ENCODE measurements at regions not wholly inside any gene's neighbourhood (a gene's known extent, or its start where the extent isn't known, plus 50 kb on each side); places are given as distances from the start of the nearest gene placed in this dataset.

DNA sequence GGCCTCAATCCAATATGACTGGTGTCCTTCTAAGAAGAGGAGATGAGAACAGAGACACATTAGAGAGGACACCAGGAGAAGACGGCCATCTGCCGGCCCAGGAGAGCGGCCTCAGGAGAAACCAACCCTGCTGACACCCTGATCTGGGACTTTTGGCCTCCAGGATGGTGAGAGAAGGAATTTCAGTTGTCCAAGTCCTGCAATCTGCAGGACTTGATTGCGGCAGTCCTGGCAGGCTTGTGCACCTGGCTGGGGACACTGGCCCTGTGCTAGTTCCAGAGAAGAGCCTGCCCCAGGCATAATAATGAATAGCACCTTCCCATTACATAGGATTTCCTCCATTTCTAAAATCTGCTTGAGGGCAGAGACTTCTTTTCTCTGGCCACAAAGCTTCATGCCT is 409.9 kb upstream of the SHH start:
- TF ChIP-seq, protein P1, sequence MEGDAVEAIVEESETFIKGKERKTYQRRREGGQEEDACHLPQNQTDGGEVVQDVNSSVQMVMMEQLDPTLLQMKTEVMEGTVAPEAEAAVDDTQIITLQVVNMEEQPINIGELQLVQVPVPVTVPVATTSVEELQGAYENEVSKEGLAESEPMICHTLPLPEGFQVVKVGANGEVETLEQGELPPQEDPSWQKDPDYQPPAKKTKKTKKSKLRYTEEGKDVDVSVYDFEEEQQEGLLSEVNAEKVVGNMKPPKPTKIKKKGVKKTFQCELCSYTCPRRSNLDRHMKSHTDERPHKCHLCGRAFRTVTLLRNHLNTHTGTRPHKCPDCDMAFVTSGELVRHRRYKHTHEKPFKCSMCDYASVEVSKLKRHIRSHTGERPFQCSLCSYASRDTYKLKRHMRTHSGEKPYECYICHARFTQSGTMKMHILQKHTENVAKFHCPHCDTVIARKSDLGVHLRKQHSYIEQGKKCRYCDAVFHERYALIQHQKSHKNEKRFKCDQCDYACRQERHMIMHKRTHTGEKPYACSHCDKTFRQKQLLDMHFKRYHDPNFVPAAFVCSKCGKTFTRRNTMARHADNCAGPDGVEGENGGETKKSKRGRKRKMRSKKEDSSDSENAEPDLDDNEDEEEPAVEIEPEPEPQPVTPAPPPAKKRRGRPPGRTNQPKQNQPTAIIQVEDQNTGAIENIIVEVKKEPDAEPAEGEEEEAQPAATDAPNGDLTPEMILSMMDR (conservative IDR thresholded peaks at IDR 0.05; ENCODE audit: low read depth, low read length): no peak
- TF ChIP-seq RAD21 (IDR thresholded peaks at IDR 0.05; ENCODE audit: low read length): no peak
- TF ChIP-seq POLR2A (IDR thresholded peaks at IDR 0.05; ENCODE audit: low read depth, low read length): no peak
- no peak for TF ChIP-seq CHD1 (IDR thresholded peaks at IDR 0.05; ENCODE audit: low read depth, low read length)
- TF ChIP-seq MXI1 (IDR thresholded peaks at IDR 0.05; ENCODE audit: borderline replicate concordance, low read depth, low read length): no peak
- TF ChIP-seq BHLHE40 (IDR thresholded peaks at IDR 0.05; ENCODE audit: low read depth, low read length): no peak
- TF ChIP-seq CEBPB (IDR thresholded peaks at IDR 0.05; ENCODE audit: low read depth, low read length): no peak
- TF ChIP-seq SMC3 (IDR thresholded peaks at IDR 0.05; ENCODE audit: low read depth, low read length): no peak
